ENCODE measurements at regions not wholly inside any gene's neighbourhood (a gene's known extent, or its start where the extent isn't known, plus 50 kb on each side); places are given as distances from the start of the nearest gene placed in this dataset.

DNA sequence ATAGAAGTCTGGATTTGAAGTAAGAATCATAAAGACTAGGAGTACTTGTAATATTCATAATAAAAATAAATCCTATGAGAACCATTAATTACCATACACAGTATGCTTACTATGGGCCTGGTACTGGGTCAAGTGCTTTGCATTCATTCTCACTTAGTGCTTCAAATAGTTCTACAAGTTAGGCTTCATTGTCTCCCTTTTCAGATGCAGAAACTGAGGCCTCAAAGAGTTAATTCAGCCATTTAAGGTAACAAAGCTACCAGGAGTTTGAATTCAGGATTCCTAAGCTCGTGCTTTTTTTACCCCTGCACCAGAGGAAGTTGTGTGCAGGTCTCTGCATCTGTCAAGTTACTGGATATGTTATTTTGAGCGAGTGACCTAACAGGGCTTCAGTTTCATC lies 1098.4 kb upstream of the EEF2KMT start:
- DNase-seq (ENCODE audit: low read depth), result no peak

- no peak for DNase-seq (ENCODE audit: low read depth)
These were observed 1096.1 kb upstream of the EEF2KMT start for GRCh38 chr16:6193718-6194117.

DNA sequence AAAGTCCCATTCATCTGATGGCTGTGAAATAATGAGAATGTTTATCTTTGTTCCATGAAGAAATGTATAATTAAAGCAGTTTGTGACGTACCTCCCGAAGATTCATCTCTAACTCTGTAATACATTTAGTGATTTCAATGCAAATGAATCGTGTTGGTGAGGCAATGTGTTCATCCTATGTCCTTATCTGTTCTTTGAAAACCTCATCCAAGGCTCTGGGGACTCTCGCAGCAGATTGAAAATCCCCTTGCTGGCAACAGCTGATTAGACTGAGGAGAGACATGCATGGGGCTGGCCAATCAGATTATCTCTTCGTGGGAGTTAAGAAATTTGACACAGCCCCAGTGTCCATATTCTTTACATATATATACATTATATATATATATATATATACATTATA lies 1095.4 kb upstream of the EEF2KMT start:
- no peak for DNase-seq (ENCODE audit: low read depth)

GRCh38 chr16:6192532-6192931 lies 1094.9 kb upstream of the EEF2KMT start:
- no peak for DNase-seq (ENCODE audit: low read depth)

GRCh38 chr16:6190776-6191175 lies 1093.2 kb upstream of the EEF2KMT start:
- no peak for DNase-seq (ENCODE audit: low read depth)

DNA sequence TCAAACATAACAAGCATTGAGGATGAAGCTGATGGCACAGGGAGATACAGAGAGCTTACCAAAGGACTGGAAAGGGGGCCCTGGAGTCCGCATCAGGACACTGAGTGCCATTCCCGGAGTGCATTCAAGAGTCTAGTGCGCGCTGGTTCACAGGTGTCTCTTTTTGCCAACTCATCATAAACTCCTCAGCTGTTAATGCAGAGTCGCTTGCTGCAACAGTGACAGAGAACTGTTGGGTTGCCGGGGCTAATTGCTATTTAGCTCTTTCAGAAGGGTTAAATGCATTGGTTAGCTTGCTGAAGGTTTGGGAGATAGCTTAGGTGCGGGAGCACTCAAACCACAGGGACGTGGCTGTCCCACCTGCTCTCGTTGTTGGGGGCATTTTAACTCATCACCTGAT lies 1091.6 kb upstream of the EEF2KMT start:
- no peak for DNase-seq (ENCODE audit: low read depth)

GRCh38 chr16:6177616-6178180 lies 1080.1 kb upstream of the EEF2KMT start:
- no peak for DNase-seq (ENCODE audit: low read depth)

DNA sequence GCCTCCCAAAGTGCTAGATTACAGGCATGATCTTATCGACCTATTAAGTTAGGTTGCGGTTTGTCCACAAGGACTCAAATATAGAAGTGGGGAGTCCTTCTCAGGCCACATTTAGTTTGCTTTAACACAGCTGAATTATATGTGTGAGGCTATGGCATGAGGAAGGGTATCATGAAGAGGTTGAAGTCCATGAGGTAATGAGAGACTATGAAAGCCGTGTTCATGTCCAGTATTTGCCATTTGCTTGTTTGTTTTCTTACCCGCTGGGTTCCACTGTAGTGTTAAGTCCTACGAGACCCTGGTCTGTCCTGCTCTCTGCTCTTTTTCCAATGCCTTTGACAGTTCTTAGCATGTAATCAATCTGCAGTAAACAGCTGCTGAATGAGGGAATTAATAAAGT lies 1072.4 kb upstream of the EEF2KMT start:
- DNase-seq (ENCODE audit: low read depth), result no peak

GRCh38 chr16:6165330-6165979 lies 1067.9 kb upstream of the EEF2KMT start:
- no peak for DNase-seq (ENCODE audit: low read depth)

GRCh38 chr16:6160871-6161270 lies 1063.3 kb upstream of the EEF2KMT start:
- DNase-seq (ENCODE audit: low read depth), result no peak

GRCh38 chr16:6160303-6160702 lies 1062.7 kb upstream of the EEF2KMT start:
- no peak for DNase-seq (ENCODE audit: low read depth)

DNA sequence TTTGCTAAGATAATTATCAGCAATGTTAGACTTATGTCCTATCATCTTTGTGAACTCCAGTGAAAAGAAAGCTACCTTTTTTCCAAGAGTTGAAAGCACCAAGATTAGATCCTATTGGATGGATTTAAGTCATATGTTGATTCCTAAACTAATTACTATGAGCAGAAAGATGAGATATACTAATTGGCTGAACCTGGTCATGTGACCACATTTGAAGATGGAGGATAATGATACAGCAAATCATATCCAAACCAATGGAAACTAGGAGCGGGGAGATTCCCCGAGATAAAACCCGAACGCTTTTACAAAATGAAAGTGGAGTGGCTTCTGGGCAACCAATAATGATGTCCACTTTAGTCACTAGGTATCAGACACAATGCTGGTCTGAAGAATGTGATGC lies 1060.2 kb upstream of the EEF2KMT start:
- DNase-seq (ENCODE audit: low read depth), result no peak

DNA sequence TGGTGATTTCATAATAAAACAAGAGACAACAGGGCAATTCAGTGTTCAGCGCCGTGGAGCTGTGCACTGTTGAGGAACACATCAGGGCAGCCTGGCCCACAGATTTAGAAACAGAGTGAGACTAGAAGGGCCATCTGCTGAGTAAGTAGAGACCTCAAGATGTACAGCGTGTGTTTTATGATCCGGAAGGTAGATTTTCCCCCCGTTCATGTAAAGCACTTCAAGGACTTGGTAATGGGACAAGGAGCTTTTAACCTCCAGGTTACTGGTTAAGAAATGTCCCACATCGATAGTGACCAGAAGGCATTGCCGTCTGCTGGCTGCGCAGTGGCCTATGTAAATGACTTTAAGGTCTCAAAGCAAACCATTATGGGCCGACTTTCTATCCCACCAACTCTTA lies 1057.7 kb upstream of the EEF2KMT start:
- no peak for DNase-seq (ENCODE audit: low read depth)

DNA sequence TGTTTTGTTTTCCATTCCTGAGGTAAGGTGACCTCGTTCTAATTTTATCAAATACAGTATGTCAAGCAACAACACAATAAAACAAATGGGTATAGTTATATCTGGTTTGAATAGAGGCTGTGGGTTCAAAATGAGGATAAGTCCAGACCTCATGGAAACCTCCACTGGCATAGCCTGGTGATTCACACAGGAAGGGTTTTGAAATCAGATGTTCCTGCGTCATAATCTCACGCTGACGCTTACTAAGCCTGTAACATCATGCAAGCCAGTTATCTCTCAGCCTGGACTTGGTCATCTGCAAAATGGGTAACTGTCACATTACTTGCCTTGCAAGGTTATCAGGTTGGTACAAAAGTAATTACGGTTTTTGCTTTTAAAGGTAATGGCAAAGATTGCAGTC lies 1056.3 kb upstream of the EEF2KMT start:
- no peak for DNase-seq (ENCODE audit: low read depth)

DNA sequence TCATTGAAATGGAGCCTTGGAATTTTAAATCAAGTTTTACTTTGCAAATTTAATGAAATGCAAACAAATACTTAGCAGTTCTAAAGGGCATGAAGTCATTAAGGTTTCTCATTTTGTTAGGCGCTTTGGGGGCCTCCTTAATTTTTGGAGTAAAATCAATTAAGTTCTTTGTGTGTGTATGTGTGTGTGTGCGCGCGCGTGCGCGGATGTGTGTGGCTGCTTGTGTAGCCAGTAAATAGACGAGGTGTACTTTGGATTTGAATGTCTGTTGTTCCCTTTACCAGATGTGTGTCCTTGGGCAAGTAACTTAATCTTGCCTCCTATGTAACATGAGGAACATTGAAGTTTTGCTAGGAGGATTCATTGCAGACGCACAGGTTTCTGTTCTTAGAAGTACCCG lies 1051.4 kb upstream of the EEF2KMT start:
- no peak for DNase-seq (ENCODE audit: low read depth)

DNA sequence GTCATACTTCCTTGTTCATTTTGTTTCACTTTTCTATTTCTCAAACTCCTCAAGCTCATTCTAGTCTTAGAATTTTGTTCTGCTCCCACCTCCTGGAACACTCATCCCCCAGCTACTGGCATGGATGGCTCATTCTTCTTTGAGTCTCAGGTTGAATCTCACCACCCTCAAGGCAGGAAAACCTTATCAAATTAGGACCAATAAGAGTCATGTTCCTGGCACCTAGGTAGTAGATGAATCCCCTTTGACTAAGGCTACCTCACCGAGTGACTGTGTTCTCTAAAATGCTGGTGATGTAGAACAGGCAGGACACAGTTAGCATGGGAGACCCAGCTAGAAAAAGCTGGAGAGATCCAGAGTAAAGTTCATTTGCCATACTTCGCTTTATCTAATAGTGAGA lies 1050.8 kb upstream of the EEF2KMT start:
- DNase-seq (ENCODE audit: low read depth), result no peak

- no peak for DNase-seq (ENCODE audit: low read depth)
These were observed 1049.4 kb upstream of the EEF2KMT start for GRCh38 chr16:6146874-6147425.

DNA sequence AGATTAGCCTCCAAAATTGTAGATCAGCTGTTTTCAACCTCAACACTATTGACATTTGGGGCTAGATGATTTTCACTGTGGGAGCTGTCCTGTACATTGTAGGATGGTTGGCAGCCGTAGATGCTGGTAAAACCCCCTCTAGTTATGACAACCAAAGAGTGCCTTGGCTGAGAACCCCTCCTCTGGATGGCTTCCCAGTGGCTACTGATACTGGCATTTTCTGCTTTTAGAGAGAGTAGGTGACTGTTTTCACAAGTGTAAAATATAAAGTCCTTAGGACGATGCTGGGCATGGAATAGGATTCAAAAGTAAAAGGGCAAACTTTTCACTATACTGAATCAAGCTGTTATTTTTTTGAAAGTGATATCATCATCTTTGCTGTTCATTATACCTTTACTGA lies 1048.8 kb upstream of the EEF2KMT start:
- DNase-seq (ENCODE audit: low read depth), result no peak

DNA sequence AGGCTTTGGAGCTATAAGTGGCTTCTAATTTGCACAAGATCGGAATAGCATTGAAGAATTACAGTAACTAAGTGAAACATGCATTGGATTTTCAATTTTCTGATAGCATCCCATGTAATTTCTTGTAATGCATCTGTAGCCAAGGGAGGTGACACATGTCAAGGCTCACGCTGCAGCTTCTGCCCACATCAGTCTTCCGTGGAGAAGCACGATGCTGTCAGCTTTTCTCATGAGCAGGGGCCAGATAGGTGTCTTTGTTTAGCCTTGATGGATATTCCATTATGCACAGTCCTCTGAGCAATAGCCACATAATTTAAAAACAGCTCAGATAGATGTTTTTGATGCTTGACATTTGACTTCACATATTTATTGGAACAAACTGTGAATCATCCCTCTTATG lies 1046.9 kb upstream of the EEF2KMT start:
- no peak for DNase-seq (ENCODE audit: low read depth)

DNA sequence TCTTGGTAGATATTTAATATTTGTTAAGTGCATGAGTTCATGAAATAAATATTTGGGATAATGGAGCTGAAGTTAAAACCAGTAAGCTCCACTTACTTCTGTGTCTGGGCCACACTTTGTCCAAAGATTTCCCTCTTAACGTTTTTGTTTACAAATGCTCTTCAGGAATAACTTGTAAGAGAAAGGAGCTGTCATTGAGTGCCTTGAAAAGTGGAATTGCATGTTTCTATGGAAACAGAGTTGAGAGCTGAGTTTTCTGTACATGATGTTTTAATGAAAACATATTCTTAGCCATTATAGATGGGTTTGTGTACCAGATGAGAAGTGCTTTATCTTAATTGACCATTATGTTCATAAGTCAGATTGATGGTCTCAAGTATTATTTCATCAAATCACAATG lies 1045.4 kb upstream of the EEF2KMT start:
- no peak for DNase-seq (ENCODE audit: low read depth)

GRCh38 chr16:6133009-6133557 lies 1035.5 kb upstream of the EEF2KMT start:
- DNase-seq (ENCODE audit: low read depth), result no peak

- DNase-seq (ENCODE audit: low read depth), result no peak
These were observed 1034.5 kb upstream of the EEF2KMT start for GRCh38 chr16:6132121-6132520.

DNA sequence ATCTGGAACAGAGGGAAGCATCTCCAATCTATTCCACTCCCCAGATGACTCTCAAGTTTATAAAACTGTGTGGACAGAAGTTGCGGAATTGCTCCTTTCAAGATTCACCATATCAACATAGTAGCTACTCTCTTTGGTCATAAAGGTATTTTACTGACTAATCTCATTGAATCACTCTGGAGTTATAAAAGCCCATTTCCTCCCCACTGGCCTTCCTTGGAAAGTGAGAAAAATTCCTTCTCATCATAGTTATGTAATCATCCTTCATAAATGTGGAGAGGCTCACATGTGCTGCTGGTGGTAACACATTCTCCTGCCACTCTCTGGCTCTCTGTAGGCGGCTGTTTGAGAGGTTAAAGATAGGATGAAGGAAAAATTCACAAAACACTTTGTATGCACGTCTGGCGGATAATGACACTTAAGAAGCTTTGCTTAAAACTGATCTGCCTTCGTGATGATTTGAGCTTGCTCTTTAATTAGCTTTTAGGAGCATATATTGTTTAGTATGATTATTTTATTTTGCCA lies 1034.0 kb upstream of the EEF2KMT start:
- no peak for DNase-seq (ENCODE audit: low read depth)

Data from GM04504 (cell line).